HG03442 (cell line): ENCODE measurements at regions not wholly inside any gene's neighbourhood (a gene's known extent, or its start where the extent isn't known, plus 50 kb on each side); places are given as distances from the start of the nearest gene placed in this dataset.

Experiments
- ATAC-seq: cut with Tn5 transposase; IDR thresholded peaks from one replicate; pipeline ENCODE4 v1.9.1; 2021; ENCODE audit warnings: mild to moderate bottlenecking, moderate library complexity; ENCODE audit not compliant: unreplicated experiment

GRCh38 chr20:48311956-48312355 lies 515.8 kb downstream of the PREX1 start:
- no peak for ATAC-seq

GRCh38 chr20:48310305-48310704 lies 517.5 kb downstream of the PREX1 start:
- ATAC-seq, result no peak

- no peak for ATAC-seq
These were observed 518.5 kb downstream of the PREX1 start for GRCh38 chr20:48309293-48309692.

GRCh38 chr20:48308882-48309281 lies 518.9 kb downstream of the PREX1 start:
- ATAC-seq, result no peak

GRCh38 chr20:48308232-48308781 lies 519.5 kb downstream of the PREX1 start:
- no peak for ATAC-seq

GRCh38 chr20:48307277-48307676 lies 520.5 kb downstream of the PREX1 start:
- no peak for ATAC-seq

GRCh38 chr20:48302844-48303542 lies 517.7 kb upstream of the SULF2 start:
- no peak for ATAC-seq

- no peak for ATAC-seq
These were observed 516.9 kb upstream of the SULF2 start for GRCh38 chr20:48302149-48302548.

- ATAC-seq, result no peak
These were observed 515.9 kb upstream of the SULF2 start for GRCh38 chr20:48301189-48301588.

GRCh38 chr20:48300529-48300928 lies 515.2 kb upstream of the SULF2 start:
- ATAC-seq, result no peak

- ATAC-seq, result no peak
These were observed 513.7 kb upstream of the SULF2 start for GRCh38 chr20:48298851-48299484.

GRCh38 chr20:48298433-48298832 lies 513.2 kb upstream of the SULF2 start:
- ATAC-seq, result no peak

- no peak for ATAC-seq
These were observed 510.7 kb upstream of the SULF2 start for GRCh38 chr20:48295966-48296421.

- ATAC-seq, result no peak
These were observed 510.2 kb upstream of the SULF2 start for GRCh38 chr20:48295445-48295903.

GRCh38 chr20:48294942-48295341 lies 509.7 kb upstream of the SULF2 start:
- no peak for ATAC-seq

- no peak for ATAC-seq
These were observed 508.9 kb upstream of the SULF2 start for GRCh38 chr20:48294196-48294595.

- ATAC-seq, result no peak
These were observed 508.4 kb upstream of the SULF2 start for GRCh38 chr20:48293671-48294070.

GRCh38 chr20:48292806-48293205 lies 507.5 kb upstream of the SULF2 start:
- no peak for ATAC-seq

- ATAC-seq, result no peak
These were observed 506.6 kb upstream of the SULF2 start for GRCh38 chr20:48291896-48292295.

GRCh38 chr20:48288930-48289507 lies 503.7 kb upstream of the SULF2 start:
- no peak for ATAC-seq

- ATAC-seq, result no peak
These were observed 502.4 kb upstream of the SULF2 start for GRCh38 chr20:48287552-48288170.
